OCI-LY1 (cell line): ENCODE measurements at regions not wholly inside any gene's neighbourhood (a gene's known extent, or its start where the extent isn't known, plus 50 kb on each side); places are given as distances from the start of the nearest gene placed in this dataset.

Experiments
- H2AFZ ChIP-seq: fragments of 200-600 bp; sonication (generic), shearing (Covaris generic); 2 replicates; pipeline ENCODE4 v1.6.0; 2014; ENCODE audit warnings: antibody characterized with exemption, mild to moderate bottlenecking, low read length
- H3F3A ChIP-seq: fragments of 200-600 bp; sonication (generic), shearing (Covaris generic); 2 replicates; pipeline ENCODE4 v1.6.0; 2014; ENCODE audit warnings: mild to moderate bottlenecking, antibody characterized with exemption, low read length, moderate library complexity; ENCODE audit not compliant: insufficient read depth
- H3K27ac ChIP-seq: fragments of 200-600 bp; sonication (generic); 2 replicates; pipeline ENCODE4 v1.5.1; 2014; ENCODE audit warnings: low read length, mixed run types, mild to moderate bottlenecking, low read depth; ENCODE audit not compliant: poor library complexity, severe bottlenecking
- H3K27me3 ChIP-seq: fragments of 200-600 bp; sonication (generic); 2 replicates; pipeline ENCODE4 v1.6.0; 2014; ENCODE audit warnings: antibody characterized with exemption, mild to moderate bottlenecking, low read length, moderate library complexity; ENCODE audit not compliant: insufficient read depth
- H3K36me3 ChIP-seq: fragments of 200-600 bp; sonication (generic); 2 replicates; pipeline ENCODE4 v1.6.1; 2014; ENCODE audit warnings: mild to moderate bottlenecking, antibody characterized with exemption, low read length, moderate library complexity, mixed read lengths; ENCODE audit not compliant: insufficient read depth
- H3K4me1 ChIP-seq: fragments of 200-600 bp; sonication (generic); 2 replicates; pipeline ENCODE4 v1.5.1; 2014; ENCODE audit warnings: mild to moderate bottlenecking, low read length, moderate library complexity; ENCODE audit not compliant: insufficient read depth, severe bottlenecking
- H3K4me2 ChIP-seq: fragments of 200-600 bp; sonication (generic), shearing (Covaris generic); 2 replicates; pipeline ENCODE4 v1.6.1; 2014; ENCODE audit warnings: low read length
- H3K4me3 ChIP-seq: fragments of 200-600 bp; sonication (generic); 2 replicates; pipeline ENCODE4 v1.5.1; 2014; ENCODE audit warnings: low read length, low read depth, mild to moderate bottlenecking, mixed read lengths; ENCODE audit not compliant: poor library complexity, severe bottlenecking
- H3K79me2 ChIP-seq: fragments of 200-600 bp; shearing (Covaris generic); 2 replicates; pipeline ENCODE4 v1.6.1; 2016; ENCODE audit warnings: mixed run types, low read length, mixed read lengths; ENCODE audit not compliant: insufficient read depth
- H3K9ac ChIP-seq: fragments of 200-600 bp; sonication (generic), shearing (Covaris generic); 2 replicates; pipeline ENCODE4 v1.6.1; 2014; ENCODE audit warnings: mild to moderate bottlenecking, low read length, mixed read lengths
- H3K9me2 ChIP-seq: fragments of 200-600 bp; sonication (generic), shearing (Covaris generic); 2 replicates; pipeline ENCODE4 v1.6.1; 2014; ENCODE audit warnings: low read depth, mild to moderate bottlenecking, low read length, mixed read lengths
- H3K9me3 ChIP-seq: fragments of 200-600 bp; shearing (Covaris generic); 2 replicates; pipeline ENCODE4 v1.6.1; 2014; ENCODE audit warnings: low read length, mixed read lengths
- H4K20me1 ChIP-seq: fragments of 200-600 bp; sonication (generic), shearing (Covaris generic); 2 replicates; pipeline ENCODE4 v1.6.0; 2016; ENCODE audit warnings: mild to moderate bottlenecking, low read length; ENCODE audit not compliant: insufficient read depth
- EZH2 ChIP-seq: fragments of 200-600 bp; sonication (generic), shearing (Covaris generic); IDR thresholded peaks from 2 replicates; pipeline ENCODE4 v1.8.0; 2017; ENCODE audit warnings: borderline replicate concordance, mixed run types, mild to moderate bottlenecking, antibody characterized with exemption, low read length, moderate library complexity, mixed read lengths
- TF ChIP-seq, protein P1 (sequence below): fragments of 200-600 bp; sonication (generic), shearing (Covaris generic); IDR thresholded peaks from 2 replicates; pipeline ENCODE4 v1.5.1; 2017; ENCODE audit warnings: mild to moderate bottlenecking, antibody characterized with exemption, low read length, moderate library complexity, mixed read lengths

- H3K4me2 ChIP-seq, result no peak overlapping the region
- no peak for TF ChIP-seq EZH2
- TF ChIP-seq, protein P1, sequence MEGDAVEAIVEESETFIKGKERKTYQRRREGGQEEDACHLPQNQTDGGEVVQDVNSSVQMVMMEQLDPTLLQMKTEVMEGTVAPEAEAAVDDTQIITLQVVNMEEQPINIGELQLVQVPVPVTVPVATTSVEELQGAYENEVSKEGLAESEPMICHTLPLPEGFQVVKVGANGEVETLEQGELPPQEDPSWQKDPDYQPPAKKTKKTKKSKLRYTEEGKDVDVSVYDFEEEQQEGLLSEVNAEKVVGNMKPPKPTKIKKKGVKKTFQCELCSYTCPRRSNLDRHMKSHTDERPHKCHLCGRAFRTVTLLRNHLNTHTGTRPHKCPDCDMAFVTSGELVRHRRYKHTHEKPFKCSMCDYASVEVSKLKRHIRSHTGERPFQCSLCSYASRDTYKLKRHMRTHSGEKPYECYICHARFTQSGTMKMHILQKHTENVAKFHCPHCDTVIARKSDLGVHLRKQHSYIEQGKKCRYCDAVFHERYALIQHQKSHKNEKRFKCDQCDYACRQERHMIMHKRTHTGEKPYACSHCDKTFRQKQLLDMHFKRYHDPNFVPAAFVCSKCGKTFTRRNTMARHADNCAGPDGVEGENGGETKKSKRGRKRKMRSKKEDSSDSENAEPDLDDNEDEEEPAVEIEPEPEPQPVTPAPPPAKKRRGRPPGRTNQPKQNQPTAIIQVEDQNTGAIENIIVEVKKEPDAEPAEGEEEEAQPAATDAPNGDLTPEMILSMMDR, result no peak
- no peaks in the 10 kb centered on the region for H3K4me1 ChIP-seq
- no peak overlapping the region for H3K27ac ChIP-seq
- no peaks in the 10 kb centered on the region for H3K27me3 ChIP-seq
- no peaks in the 10 kb centered on the region for H4K20me1 ChIP-seq
- no peaks in the 10 kb centered on the region for H3K9me3 ChIP-seq
- no peaks in the 10 kb centered on the region for H3K9me2 ChIP-seq
- H3K9ac ChIP-seq, result no peak overlapping the region
- no peak overlapping the region for H3K4me3 ChIP-seq
- no peak overlapping the region for H2AFZ ChIP-seq
- no peaks in the 10 kb centered on the region for H3K79me2 ChIP-seq
- H3K36me3 ChIP-seq, result no peaks in the 10 kb centered on the region
- no peaks in the 10 kb centered on the region for H3F3A ChIP-seq
These were observed 218.2 kb downstream of the HRH4 start for GRCh38 chr18:24678626-24679025.

GRCh38 chr18:24679062-24679461 is 218.6 kb downstream of the HRH4 start:
- no peak overlapping the region for H3K9ac ChIP-seq
- H3K27ac ChIP-seq, result no peak overlapping the region
- H3K4me2 ChIP-seq, result no peak overlapping the region
- no peaks in the 10 kb centered on the region for H3K4me1 ChIP-seq
- no peak for TF ChIP-seq EZH2
- TF ChIP-seq, protein P1, result no peak
- no peak overlapping the region for H3K4me3 ChIP-seq
- H3F3A ChIP-seq, result no peaks in the 10 kb centered on the region
- no peaks in the 10 kb centered on the region for H3K79me2 ChIP-seq
- no peaks in the 10 kb centered on the region for H3K36me3 ChIP-seq
- H2AFZ ChIP-seq, result no peak overlapping the region
- no peaks in the 10 kb centered on the region for H3K9me3 ChIP-seq
- H3K9me2 ChIP-seq, result no peaks in the 10 kb centered on the region
- no peaks in the 10 kb centered on the region for H4K20me1 ChIP-seq
- no peaks in the 10 kb centered on the region for H3K27me3 ChIP-seq

GRCh38 chr18:24683925-24684324 is 223.5 kb downstream of the HRH4 start:
- Histone ChIP-seq H3K4me1 (no peaks in the 10 kb centered on the region), H3K9me2 (no peaks in the 10 kb centered on the region), H3K9me3 (no peaks in the 10 kb centered on the region), H3K36me3 (no peaks in the 10 kb centered on the region), H3K79me2 (no peaks in the 10 kb centered on the region), H3K4me2 (no peak overlapping the region), H3K4me3 (no peak overlapping the region), H3K9ac (no peak overlapping the region), H3F3A (no peaks in the 10 kb centered on the region), H3K27me3 (no peaks in the 10 kb centered on the region), H2AFZ (no peak overlapping the region), H3K27ac (no peak overlapping the region), H4K20me1 (no peaks in the 10 kb centered on the region)
- TF ChIP-seq, protein P1, result no peak
- TF ChIP-seq EZH2, result no peak
